ENCODE measurements at regions not wholly inside any gene's neighbourhood (a gene's known extent, or its start where the extent isn't known, plus 50 kb on each side); places are given as distances from the start of the nearest gene placed in this dataset.

DNA sequence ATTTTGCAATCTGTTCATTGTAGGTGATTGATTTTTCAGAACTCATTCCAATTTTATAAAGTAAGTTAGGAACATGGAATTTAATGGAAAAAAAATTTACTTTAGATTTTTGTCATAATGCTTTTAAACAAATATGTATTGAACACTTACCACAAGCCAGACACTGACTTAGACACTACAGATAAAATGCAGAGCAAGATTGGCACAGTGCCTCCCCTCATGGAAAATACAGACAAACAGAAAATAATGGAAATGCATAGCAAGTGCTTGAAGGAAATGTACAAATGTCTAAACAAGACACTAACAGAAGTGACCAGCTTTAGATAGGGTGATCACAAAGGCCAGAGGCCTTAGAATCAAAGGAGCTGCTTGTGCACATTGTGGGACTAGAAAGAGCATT lies 260.5 kb upstream of the ADGRL2 start:
- H3K27ac ChIP-seq (replicated peaks) = no peak overlapping the region
- TF ChIP-seq POLR2AphosphoS5 (IDR thresholded peaks at IDR 0.05; ENCODE audit: low read depth) (no peak), SPI1 (IDR thresholded peaks at IDR 0.05; ENCODE audit: borderline replicate concordance, low read depth) (no peak)
- H3K4me3 ChIP-seq (replicated peaks; ENCODE audit: insufficient read depth, low read length) = no peak overlapping the region
- no peaks in the 10 kb centered on the region for H3K27me3 ChIP-seq (ENCODE audit: insufficient read depth, poor library complexity, severe bottlenecking)
- no peak for DNase-seq (ENCODE audit: low read depth in 1 of 2, low spot score in 1 of 2)

DNA sequence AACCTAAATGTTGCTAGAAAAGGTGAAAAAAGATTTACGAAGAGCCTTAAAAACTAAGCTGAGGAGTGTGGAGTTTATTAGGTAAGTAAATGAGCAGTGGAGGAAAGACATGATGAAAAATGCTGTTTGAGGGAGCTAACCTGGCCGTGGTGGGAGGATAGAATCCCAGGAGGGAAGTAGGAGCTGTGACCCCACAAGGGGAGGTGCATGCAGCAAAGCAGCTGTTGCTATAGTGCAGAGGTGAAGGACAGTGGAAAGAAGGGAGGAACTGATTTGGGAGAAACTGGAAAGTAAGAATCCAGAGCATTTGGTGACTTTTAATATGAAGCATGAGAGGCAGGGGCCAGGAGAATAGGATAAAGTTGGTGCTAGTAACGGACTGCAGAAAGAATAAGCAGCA lies 271.7 kb upstream of the ADGRL2 start:
- no peak for DNase-seq (ENCODE audit: low read depth in 1 of 2, low spot score in 1 of 2)
- no peaks in the 10 kb centered on the region for H3K27me3 ChIP-seq (ENCODE audit: insufficient read depth, poor library complexity, severe bottlenecking)
- H3K27ac ChIP-seq (replicated peaks) = no peak overlapping the region
- H3K4me3 ChIP-seq (replicated peaks; ENCODE audit: insufficient read depth, low read length) = no peak overlapping the region
- no peak for TF ChIP-seq GABPA (IDR thresholded peaks at IDR 0.05; ENCODE audit: low read depth)
- TF ChIP-seq, protein P1, sequence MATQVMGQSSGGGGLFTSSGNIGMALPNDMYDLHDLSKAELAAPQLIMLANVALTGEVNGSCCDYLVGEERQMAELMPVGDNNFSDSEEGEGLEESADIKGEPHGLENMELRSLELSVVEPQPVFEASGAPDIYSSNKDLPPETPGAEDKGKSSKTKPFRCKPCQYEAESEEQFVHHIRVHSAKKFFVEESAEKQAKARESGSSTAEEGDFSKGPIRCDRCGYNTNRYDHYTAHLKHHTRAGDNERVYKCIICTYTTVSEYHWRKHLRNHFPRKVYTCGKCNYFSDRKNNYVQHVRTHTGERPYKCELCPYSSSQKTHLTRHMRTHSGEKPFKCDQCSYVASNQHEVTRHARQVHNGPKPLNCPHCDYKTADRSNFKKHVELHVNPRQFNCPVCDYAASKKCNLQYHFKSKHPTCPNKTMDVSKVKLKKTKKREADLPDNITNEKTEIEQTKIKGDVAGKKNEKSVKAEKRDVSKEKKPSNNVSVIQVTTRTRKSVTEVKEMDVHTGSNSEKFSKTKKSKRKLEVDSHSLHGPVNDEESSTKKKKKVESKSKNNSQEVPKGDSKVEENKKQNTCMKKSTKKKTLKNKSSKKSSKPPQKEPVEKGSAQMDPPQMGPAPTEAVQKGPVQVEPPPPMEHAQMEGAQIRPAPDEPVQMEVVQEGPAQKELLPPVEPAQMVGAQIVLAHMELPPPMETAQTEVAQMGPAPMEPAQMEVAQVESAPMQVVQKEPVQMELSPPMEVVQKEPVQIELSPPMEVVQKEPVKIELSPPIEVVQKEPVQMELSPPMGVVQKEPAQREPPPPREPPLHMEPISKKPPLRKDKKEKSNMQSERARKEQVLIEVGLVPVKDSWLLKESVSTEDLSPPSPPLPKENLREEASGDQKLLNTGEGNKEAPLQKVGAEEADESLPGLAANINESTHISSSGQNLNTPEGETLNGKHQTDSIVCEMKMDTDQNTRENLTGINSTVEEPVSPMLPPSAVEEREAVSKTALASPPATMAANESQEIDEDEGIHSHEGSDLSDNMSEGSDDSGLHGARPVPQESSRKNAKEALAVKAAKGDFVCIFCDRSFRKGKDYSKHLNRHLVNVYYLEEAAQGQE (IDR thresholded peaks at IDR 0.05; ENCODE audit: insufficient replicate concordance, low read depth) = no peak
- TF ChIP-seq SPI1 (IDR thresholded peaks at IDR 0.05; ENCODE audit: borderline replicate concordance, low read depth) = no peak
- TF ChIP-seq, protein P2, sequence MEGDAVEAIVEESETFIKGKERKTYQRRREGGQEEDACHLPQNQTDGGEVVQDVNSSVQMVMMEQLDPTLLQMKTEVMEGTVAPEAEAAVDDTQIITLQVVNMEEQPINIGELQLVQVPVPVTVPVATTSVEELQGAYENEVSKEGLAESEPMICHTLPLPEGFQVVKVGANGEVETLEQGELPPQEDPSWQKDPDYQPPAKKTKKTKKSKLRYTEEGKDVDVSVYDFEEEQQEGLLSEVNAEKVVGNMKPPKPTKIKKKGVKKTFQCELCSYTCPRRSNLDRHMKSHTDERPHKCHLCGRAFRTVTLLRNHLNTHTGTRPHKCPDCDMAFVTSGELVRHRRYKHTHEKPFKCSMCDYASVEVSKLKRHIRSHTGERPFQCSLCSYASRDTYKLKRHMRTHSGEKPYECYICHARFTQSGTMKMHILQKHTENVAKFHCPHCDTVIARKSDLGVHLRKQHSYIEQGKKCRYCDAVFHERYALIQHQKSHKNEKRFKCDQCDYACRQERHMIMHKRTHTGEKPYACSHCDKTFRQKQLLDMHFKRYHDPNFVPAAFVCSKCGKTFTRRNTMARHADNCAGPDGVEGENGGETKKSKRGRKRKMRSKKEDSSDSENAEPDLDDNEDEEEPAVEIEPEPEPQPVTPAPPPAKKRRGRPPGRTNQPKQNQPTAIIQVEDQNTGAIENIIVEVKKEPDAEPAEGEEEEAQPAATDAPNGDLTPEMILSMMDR (IDR thresholded peaks at IDR 0.05; ENCODE audit: insufficient read depth, low read length) = no peak

DNA sequence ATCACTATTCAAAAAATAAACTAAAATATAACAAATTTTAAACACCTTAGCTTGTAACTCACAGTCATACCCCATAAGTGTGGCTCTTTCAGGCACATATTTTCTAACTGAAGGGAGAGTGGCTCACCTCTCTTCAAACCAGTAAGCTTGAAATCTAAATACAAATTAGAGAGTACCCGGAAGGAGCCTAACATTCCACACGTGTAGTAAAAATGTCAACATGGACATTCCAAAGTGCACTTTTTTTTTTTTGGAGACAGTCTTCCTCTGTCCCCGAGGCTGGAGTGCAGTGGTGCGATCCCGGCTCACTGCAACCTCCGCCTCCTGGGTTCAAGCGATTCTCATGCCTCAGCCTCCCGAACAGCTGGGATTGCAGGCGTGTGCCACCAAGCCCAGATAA lies 275.6 kb upstream of the ADGRL2 start:
- Histone ChIP-seq H3K4me3 (replicated peaks; ENCODE audit: insufficient read depth, low read length) (no peak overlapping the region), H3K27ac (replicated peaks) (no peak overlapping the region), H3K27me3 (ENCODE audit: insufficient read depth, poor library complexity, severe bottlenecking) (no peaks in the 10 kb centered on the region)
- TF ChIP-seq, protein P2 (IDR thresholded peaks at IDR 0.05; ENCODE audit: insufficient read depth, low read length) = no peak
- TF ChIP-seq, protein P1 (IDR thresholded peaks at IDR 0.05; ENCODE audit: insufficient replicate concordance, low read depth) = no peak
- TF ChIP-seq GABPA (IDR thresholded peaks at IDR 0.05; ENCODE audit: low read depth) = no peak
- TF ChIP-seq SPI1 (IDR thresholded peaks at IDR 0.05; ENCODE audit: borderline replicate concordance, low read depth) = no peak
- no peak for TF ChIP-seq POLR2AphosphoS5 (IDR thresholded peaks at IDR 0.05; ENCODE audit: low read depth)
- DNase-seq (ENCODE audit: low read depth in 1 of 2, low spot score in 1 of 2) = no peak

DNA sequence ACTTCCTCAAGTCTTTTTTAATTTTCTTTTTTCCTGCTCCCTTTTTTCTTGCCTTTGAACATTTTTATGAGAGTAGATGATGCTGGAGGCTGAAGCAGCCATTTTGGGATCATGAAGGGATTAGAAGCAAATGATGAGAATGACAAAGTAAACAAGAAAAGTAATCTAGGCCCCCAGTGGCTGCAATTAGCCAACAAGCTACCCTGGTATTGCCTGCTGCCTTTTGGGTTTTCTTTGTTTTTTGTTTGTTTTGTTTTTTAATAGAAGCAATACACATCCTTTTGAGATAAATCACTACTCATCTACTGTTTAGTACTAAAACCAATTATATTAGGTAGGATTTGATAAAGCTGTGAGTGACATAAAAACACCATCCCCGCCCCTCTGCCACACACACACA lies 280.7 kb upstream of the ADGRL2 start:
- DNase-seq (ENCODE audit: low read depth in 1 of 2, low spot score in 1 of 2) = no peak
- no peak overlapping the region for H3K4me3 ChIP-seq (replicated peaks; ENCODE audit: insufficient read depth, low read length)
- peaks cover 3% of the 10 kb centered on the region for H3K27me3 ChIP-seq (ENCODE audit: insufficient read depth, poor library complexity, severe bottlenecking)
- TF ChIP-seq GABPA (IDR thresholded peaks at IDR 0.05; ENCODE audit: low read depth) = no peak
- TF ChIP-seq, protein P2 (IDR thresholded peaks at IDR 0.05; ENCODE audit: insufficient read depth, low read length) = no peak
- TF ChIP-seq, protein P1 (IDR thresholded peaks at IDR 0.05; ENCODE audit: insufficient replicate concordance, low read depth) = no peak
- no peak for TF ChIP-seq SPI1 (IDR thresholded peaks at IDR 0.05; ENCODE audit: borderline replicate concordance, low read depth)
- no peak for TF ChIP-seq POLR2AphosphoS5 (IDR thresholded peaks at IDR 0.05; ENCODE audit: low read depth)
- no peak overlapping the region for H3K27ac ChIP-seq (replicated peaks)
